ENCODE measurements at regions not wholly inside any gene's neighbourhood (a gene's known extent, or its start where the extent isn't known, plus 50 kb on each side); places are given as distances from the start of the nearest gene placed in this dataset.

DNA sequence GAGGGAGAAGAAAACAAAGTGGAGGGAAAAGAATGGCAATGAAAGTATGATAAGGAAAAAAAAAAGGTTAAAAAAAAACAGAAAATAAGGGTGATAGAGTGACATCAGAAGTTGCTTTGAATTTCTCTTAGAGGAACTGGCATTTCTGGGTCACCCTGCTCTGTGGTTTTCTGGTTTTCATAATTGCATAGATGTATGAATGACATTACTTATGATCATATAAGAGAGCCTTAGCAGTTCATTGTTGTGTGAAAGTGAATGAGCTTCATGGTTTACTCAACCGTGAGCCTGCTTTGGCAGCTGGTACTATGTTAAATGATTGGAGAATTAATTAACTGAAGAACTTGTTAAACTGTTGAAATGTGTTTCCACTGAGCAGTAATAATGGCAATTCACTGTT, 336.4 kb upstream of the FBXO33 start:
- Histone ChIP-seq H3K36me3 (no peaks in the 10 kb centered on the region), H3K4me1 (no peaks in the 10 kb centered on the region), H3K9me3 (no peaks in the 10 kb centered on the region), H3K27ac (no peak overlapping the region), H3K27me3 (no peaks in the 10 kb centered on the region), H3K4me3 (no peak overlapping the region)
- TF ChIP-seq, protein P1, sequence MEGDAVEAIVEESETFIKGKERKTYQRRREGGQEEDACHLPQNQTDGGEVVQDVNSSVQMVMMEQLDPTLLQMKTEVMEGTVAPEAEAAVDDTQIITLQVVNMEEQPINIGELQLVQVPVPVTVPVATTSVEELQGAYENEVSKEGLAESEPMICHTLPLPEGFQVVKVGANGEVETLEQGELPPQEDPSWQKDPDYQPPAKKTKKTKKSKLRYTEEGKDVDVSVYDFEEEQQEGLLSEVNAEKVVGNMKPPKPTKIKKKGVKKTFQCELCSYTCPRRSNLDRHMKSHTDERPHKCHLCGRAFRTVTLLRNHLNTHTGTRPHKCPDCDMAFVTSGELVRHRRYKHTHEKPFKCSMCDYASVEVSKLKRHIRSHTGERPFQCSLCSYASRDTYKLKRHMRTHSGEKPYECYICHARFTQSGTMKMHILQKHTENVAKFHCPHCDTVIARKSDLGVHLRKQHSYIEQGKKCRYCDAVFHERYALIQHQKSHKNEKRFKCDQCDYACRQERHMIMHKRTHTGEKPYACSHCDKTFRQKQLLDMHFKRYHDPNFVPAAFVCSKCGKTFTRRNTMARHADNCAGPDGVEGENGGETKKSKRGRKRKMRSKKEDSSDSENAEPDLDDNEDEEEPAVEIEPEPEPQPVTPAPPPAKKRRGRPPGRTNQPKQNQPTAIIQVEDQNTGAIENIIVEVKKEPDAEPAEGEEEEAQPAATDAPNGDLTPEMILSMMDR (IDR thresholded peaks at IDR 0.05): no peak
- no peak for TF ChIP-seq POLR2A (IDR thresholded peaks at IDR 0.05)
- 78 to 87% (median 83%) methylated on average over 1 of the region's 1 CpG for WGBS, 4 donors
- ATAC-seq (no peak), DNase-seq (no peak)
- intact Hi-C loops (cut with DNase I): no loop called here

DNA sequence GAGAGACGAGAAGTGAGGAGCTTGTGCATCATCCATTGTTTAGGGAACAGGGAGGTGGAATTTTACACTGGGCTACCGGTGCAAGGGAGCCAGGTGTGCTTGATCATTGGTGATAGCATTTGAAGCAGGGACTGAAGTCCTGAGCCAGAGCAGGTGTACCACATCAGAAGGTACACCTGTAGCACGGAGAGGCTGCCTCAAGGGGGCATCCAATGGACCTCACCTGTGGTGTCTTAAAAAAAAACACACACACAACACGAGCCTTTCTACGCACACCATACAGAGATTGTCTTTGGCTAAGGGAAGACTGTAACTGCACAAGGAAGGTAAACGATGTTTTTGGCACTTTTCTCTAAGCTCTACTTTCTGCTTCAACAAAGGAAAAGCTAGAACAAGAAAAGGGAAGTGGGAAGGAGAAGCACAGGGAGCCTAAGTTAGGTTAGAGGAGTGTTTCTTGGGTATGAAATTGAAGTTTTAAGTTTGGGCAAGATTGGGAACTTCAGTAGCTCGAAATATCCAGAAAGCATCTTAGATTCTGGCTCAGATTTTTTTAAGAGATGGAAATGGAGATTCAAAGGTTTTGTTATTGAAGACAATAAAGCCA, 334.3 kb upstream of the FBXO33 start:
- 61 to 69% (median 66%) methylated on average over 7 of the region's 7 CpGs for WGBS, 4 donors
- H3K4me3 ChIP-seq: no peak overlapping the region
- no peaks in the 10 kb centered on the region for H3K27me3 ChIP-seq
- no peaks in the 10 kb centered on the region for H3K36me3 ChIP-seq
- no peak for DNase-seq
- no peak overlapping the region for H3K27ac ChIP-seq
- intact Hi-C loops (cut with DNase I): no loop called here
- ATAC-seq: no peak
- no peaks in the 10 kb centered on the region for H3K4me1 ChIP-seq
- no peak for TF ChIP-seq POLR2A (IDR thresholded peaks at IDR 0.05)
- TF ChIP-seq, protein P1 (IDR thresholded peaks at IDR 0.05): no peak
- no peaks in the 10 kb centered on the region for H3K9me3 ChIP-seq

DNA sequence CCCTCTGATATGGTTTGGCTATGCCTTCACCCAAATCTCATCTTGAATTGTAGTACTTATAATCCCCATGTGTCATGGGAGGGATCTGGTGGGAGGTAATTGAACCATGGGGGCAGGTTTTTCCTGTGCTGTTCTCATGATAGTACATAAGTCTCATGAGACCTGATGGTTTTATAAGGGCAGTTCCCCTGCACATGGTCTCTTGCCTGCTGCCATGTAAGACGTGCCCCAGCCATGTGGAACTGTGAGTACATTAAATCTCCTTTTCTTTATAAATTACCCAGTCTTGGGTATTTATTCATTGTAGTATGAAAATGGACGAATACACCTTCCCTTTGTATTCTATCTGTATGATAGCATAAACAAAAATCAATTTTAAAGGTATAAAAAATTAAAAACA, 333.4 kb upstream of the FBXO33 start:
- Histone ChIP-seq H3K4me1 (no peaks in the 10 kb centered on the region), H3K36me3 (no peaks in the 10 kb centered on the region), H3K9me3 (no peaks in the 10 kb centered on the region), H3K27me3 (no peaks in the 10 kb centered on the region), H3K27ac (no peak overlapping the region), H3K4me3 (no peak overlapping the region)
- DNase-seq: no peak
- TF ChIP-seq POLR2A (IDR thresholded peaks at IDR 0.05): no peak
- TF ChIP-seq, protein P1 (IDR thresholded peaks at IDR 0.05): no peak
- 66 to 76% (median 72%) methylated on average over 2 of the region's 2 CpGs for WGBS, 4 donors
- ATAC-seq: no peak
- intact Hi-C loops (cut with DNase I): no loop called here

DNA sequence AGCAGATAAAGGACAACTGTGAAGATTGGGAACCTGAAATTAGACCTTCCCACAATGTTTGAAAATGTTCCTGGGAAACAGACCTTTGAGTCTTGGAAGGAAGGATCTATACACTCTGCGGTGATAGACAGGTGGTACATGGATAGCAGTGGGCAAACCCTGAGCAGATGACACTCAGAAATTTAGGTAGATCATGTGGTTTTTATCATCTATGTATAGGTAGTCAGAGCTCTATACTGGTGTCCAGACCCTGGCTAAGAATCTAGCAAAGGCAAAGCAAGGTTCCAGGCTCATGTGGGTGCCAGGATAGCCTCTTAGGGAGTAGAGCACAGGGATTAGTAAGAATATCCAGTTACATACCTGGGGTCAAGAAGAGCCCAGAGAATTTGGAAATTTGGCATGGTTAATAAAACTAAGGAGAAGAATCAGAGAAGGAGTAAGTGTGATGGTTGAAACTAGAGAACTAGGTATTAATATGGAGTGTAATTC, 331.2 kb upstream of the FBXO33 start:
- Histone ChIP-seq H3K36me3 (no peaks in the 10 kb centered on the region), H3K4me3 (no peak overlapping the region), H3K4me1 (no peaks in the 10 kb centered on the region), H3K27me3 (no peaks in the 10 kb centered on the region), H3K27ac (no peak overlapping the region), H3K9me3 (no peaks in the 10 kb centered on the region)
- TF ChIP-seq POLR2A (IDR thresholded peaks at IDR 0.05): no peak
- TF ChIP-seq, protein P1 (IDR thresholded peaks at IDR 0.05): no peak
- WGBS, 4 donors: 89 to 99% (median 96%) methylated on average over 1 of the region's 1 CpG
- intact Hi-C loops (cut with DNase I): no loop called here
- no peak for ATAC-seq
- DNase-seq: no peak
